GM12864 (cell line): ENCODE measurements at regions not wholly inside any gene's neighbourhood (a gene's known extent, or its start where the extent isn't known, plus 50 kb on each side); places are given as distances from the start of the nearest gene placed in this dataset.

Experiments used
- DNase-seq: peaks from one replicate; pipeline ENCODE4 v3.0.0-alpha.2; 2011; ENCODE audit warnings: low read depth
- H3K4me3 ChIP-seq: 2 replicates; pipeline ENCODE4 v1.5.1; 2011; ENCODE audit warnings: mild to moderate bottlenecking, low read depth, low read length, control low read depth
- TF ChIP-seq, protein P1 (sequence below): IDR thresholded peaks from 2 replicates; pipeline ENCODE4 v1.5.1; 2011; ENCODE audit warnings: low read depth, mild to moderate bottlenecking, moderate library complexity, low read length, control low read depth, inconsistent platforms; ENCODE audit errors: missing control alignments

DNA sequence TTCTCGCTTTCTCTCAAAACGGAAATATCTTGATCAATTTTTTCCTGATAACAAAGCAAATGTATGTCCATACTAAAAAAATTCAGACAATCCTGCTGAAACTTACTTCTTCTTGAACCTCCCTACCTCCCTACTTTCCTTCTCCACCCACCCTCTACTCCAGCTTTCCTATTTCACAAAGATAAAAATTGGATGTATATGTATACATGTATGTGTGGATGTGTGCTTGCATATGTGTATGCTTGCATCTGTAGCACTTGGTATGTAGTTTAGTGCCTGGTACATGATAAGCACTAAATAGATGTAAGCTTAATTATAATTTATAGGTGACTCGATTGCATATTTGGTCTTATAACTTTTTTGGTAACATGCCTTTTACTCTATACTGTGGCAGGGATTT is 167.5 kb upstream of the ITGA4 start:
- TF ChIP-seq, protein P1, sequence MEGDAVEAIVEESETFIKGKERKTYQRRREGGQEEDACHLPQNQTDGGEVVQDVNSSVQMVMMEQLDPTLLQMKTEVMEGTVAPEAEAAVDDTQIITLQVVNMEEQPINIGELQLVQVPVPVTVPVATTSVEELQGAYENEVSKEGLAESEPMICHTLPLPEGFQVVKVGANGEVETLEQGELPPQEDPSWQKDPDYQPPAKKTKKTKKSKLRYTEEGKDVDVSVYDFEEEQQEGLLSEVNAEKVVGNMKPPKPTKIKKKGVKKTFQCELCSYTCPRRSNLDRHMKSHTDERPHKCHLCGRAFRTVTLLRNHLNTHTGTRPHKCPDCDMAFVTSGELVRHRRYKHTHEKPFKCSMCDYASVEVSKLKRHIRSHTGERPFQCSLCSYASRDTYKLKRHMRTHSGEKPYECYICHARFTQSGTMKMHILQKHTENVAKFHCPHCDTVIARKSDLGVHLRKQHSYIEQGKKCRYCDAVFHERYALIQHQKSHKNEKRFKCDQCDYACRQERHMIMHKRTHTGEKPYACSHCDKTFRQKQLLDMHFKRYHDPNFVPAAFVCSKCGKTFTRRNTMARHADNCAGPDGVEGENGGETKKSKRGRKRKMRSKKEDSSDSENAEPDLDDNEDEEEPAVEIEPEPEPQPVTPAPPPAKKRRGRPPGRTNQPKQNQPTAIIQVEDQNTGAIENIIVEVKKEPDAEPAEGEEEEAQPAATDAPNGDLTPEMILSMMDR: no peak
- DNase-seq: no peak
- H3K4me3 ChIP-seq: no peak overlapping the region

DNA sequence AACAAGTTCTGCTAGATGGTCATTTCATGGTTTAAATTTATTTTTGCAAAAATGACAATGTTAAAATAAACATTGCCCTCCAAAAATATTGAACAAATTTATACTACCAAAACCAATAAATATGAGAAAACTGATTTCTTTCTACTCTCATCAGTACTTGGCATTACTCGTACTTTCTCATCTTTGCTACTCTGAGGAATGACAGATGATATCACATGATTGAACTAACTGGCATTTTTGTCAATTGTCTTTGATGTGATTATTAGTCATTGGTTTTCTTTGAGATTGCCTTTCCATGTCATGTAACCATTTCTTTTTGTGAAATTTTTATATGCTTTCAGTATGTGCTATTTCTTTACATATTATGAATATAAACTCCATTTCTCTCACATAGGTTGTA is 167.0 kb upstream of the ITGA4 start:
- TF ChIP-seq, protein P1: no peak
- H3K4me3 ChIP-seq: no peak overlapping the region
- no peak for DNase-seq

DNA sequence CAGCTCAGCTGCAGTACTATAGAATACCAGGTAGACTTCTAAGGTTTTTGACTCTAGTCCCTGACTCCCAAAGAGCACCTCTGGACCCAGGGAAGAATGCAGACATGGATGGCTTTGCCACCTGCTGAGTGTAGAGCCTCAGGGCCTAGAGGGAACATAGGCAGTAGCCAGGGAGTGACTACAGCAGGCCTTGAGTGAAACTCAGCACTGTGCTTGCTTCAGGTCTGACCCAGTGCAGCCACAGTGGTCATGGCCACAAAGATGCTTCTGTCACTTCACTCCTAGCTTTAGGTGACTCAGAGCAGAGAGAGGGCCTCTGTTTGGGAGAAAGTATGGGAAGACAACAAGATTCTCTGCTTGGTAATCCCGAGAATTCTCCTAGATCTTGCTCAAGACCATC is 162.2 kb upstream of the ITGA4 start:
- no peak overlapping the region for H3K4me3 ChIP-seq
- DNase-seq: no peak
- TF ChIP-seq, protein P1: no peak

DNA sequence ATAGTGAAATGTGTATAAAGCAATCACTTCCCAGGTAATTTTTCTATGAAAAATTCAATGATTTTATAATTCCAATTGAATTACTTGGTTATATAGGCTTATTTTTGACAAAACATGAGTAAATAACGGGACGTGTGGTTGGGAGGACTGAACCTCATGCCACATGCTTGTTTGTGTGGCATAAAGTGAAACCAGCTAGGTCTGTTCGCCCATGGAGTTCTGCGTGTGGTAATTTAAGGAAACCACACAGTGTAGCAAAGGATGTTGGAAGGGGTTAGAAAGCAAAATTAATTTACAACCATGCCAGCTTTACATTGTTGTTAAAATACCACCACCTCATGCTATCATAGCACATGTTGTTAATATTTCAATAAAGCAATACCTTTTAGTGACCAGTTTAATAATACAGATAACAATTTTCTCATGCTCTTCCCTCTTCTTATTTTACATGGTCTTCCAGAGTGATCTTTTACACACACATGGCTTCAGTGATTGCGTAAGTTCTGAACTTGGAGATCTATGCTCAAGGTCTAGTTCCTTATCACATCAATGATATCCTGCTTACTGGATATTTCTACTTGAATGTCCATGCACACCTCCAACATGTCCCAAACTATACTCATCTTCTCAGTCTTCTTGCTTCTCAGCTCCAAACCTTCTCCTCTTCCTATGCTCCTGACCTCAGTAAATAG is 156.4 kb upstream of the ITGA4 start:
- no peak overlapping the region for H3K4me3 ChIP-seq
- no peak for DNase-seq
- TF ChIP-seq, protein P1: no peak

DNA sequence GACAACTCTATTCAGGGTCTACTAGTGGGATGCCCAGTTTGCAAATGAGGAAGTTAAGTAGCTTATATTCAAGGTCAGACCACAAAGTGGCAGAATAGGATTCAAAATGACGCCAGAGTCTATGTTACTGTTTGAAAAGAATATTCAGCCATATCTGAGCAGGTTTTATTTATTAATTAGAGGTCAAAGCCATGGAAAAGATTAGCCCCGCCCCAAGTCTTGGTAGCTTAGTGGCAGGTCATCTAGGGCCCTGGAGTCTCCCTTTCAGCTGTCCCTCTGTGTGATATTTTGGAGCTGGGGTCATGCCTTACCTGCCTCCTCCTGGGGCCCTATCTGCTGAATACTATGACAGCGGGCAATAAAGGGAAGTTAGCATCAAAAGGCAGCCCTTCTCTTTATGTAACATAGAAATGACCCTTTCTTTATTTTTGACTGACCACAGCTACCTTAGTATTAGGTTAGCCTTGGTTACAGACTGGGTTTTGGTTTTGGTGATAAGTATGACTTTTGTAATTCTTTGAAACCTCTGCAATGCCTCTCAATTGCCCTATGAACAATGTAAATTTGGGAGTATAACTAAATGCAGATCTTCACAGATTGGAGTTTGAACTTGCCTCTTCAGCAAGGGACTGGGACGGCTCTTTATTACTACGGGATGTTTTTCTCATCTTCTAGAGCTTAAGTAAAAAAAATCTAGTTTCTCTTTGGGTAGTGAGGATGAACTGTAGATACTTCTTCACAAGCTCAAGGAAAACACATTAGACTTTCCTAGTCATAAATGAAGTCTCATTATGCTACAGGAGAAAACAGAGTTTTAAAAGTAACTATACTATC is 153.0 kb upstream of the ITGA4 start:
- peak overlapping the region; percentile 11; the same call in 1 of the 2 replicates for H3K4me3 ChIP-seq
- TF ChIP-seq, protein P1: no peak
- no peak for DNase-seq

DNA sequence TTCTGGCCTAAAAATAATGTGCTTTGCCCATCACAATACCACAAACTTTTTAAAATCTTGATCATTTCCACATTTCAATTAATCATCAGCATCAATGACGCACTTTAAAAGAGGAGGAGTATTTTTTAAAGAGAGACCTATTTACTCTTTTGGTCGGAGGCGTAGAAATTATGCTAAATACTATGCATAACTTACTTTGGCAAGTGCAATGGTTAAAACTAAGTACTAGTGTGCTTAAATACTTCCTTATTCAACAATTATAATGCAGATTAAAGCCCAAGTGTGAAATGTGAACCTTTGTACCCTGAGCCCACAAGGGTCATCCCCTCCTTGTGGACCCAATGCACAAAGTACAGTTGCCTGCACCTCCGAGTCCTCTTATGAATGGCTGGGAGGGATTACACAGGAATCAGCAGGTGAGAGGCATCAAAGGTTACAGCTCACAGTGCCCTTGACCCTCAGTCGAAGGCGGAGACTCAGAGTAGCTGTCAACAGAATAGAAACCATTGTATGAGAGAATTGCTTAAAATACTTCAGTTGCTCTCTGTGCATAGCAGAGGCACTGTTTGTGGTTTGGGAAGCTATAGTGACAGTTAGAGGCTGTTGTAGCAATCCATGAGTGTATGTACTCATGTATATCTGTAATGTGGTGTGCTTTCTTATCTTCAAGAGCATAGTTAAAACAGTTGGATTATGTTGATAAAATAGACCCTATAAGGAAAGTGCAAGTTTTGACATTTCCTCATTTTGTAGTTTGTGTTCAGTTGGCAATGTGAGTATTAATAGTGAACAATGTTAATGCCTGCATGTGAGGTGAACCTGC is 151.7 kb upstream of the ITGA4 start:
- peak; percentile 97 for DNase-seq
- H3K4me3 ChIP-seq: no peak overlapping the region; the same call in 1 of the 2 replicates
- TF ChIP-seq, protein P1: no peak
